Heart left ventricle (tissue), 13 donors: ENCODE measurements at regions not wholly inside any gene's neighbourhood (a gene's known extent, or its start where the extent isn't known, plus 50 kb on each side); places are given as distances from the start of the nearest gene placed in this dataset.

Source experiments
- CTCF ChIP-seq, 12 donors: fragments of 200-600 bp; sonication (generic) in 4 of 12; IDR thresholded peaks; one replicate each; pipeline versions ENCODE4 v1.5.0 to v1.8.0; 2018 to 2022; ENCODE audit warnings: antibody characterized with exemption in 12 of 12, mild to moderate bottlenecking in 5 of 12
- POLR2A ChIP-seq, 2 donors: fragments of 450-650 bp; IDR thresholded peaks; one replicate each; pipeline ENCODE4 v1.6.1; 2017; ENCODE audit warnings: antibody characterized with exemption in 2 of 2, mild to moderate bottlenecking in 2 of 2, moderate library complexity in 2 of 2
- donor health status: ischemic (EF 13 %, LVEDD 7.1; RV severe dilation, severe dysfunction).
- donor health status: DM: no; HTN: yes; CAD: no.
- donor health status: DM: no; HTN: no; CAD: no.
- donor health status: ischemic (EF 25% LVEDD 6.9; RV normal size, moderate dysfunction).
- donor health status: ischemic (EF 25% LVEDD 5.7; RV mildly dilated, moderate dysfunction).
- donor health status: ischemic (EF 35%, LVEDD 5.7; RV mildly dilated, moderate dysfunction).
- donor health status: nonischemic (EF 11% LVEDD 7.7; RV severe dilation, severe dysfunction).
- donor health status: DM: yes; HTN: yes; CAD: no.
- donor health status: PGD.
- donor health status: ischemic (EF 29% LVEDD 5.4; RV normal size, mild dysfunction).
- donor health status: nonischemic (EF 23%, LVEDD 6.1; RV moderate dilation, normal function).

GRCh38 chr14:99075771-99076375, 196.1 kb downstream of the BCL11B start:
- TF ChIP-seq CTCF (IDR thresholded peaks at IDR 0.05) (no peak), POLR2A (IDR thresholded peaks at IDR 0.05) (no peak)
